ENCODE measurements at regions not wholly inside any gene's neighbourhood (a gene's known extent, or its start where the extent isn't known, plus 50 kb on each side); places are given as distances from the start of the nearest gene placed in this dataset.

DNA sequence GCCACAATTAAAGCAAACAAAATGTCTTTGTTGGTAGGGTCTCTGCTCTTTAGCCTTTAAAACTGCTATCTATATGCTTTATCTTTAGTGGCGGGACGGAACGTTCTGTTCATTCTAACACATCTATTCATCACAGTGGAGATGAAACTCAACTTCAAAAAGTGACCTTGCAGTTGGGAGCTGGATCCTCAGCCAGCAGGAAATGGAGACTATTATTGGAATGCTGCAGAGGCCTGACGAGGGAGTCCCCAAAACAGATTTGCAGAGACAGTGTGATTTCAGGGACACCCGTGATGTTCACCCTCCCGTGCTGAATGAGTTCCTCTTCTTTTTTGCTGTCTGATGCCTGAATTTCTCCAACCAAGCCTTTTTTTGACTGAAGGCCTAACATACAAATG, 306.0 kb upstream of the SHH start:
- no peak for ATAC-seq
- H3K36me3 ChIP-seq: no peaks in the 10 kb centered on the region
- no peak overlapping the region for H3K27ac ChIP-seq
- TF ChIP-seq, protein P1, sequence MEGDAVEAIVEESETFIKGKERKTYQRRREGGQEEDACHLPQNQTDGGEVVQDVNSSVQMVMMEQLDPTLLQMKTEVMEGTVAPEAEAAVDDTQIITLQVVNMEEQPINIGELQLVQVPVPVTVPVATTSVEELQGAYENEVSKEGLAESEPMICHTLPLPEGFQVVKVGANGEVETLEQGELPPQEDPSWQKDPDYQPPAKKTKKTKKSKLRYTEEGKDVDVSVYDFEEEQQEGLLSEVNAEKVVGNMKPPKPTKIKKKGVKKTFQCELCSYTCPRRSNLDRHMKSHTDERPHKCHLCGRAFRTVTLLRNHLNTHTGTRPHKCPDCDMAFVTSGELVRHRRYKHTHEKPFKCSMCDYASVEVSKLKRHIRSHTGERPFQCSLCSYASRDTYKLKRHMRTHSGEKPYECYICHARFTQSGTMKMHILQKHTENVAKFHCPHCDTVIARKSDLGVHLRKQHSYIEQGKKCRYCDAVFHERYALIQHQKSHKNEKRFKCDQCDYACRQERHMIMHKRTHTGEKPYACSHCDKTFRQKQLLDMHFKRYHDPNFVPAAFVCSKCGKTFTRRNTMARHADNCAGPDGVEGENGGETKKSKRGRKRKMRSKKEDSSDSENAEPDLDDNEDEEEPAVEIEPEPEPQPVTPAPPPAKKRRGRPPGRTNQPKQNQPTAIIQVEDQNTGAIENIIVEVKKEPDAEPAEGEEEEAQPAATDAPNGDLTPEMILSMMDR (IDR thresholded peaks at IDR 0.05): no peak
- H3K9me3 ChIP-seq: no peaks in the 10 kb centered on the region
- intact Hi-C loops (cut with DNase I): no loop called here
- no peaks in the 10 kb centered on the region for H3K27me3 ChIP-seq
- no peak overlapping the region for H3K4me3 ChIP-seq
- no peak for DNase-seq
- no peaks in the 10 kb centered on the region for H3K4me1 ChIP-seq

DNA sequence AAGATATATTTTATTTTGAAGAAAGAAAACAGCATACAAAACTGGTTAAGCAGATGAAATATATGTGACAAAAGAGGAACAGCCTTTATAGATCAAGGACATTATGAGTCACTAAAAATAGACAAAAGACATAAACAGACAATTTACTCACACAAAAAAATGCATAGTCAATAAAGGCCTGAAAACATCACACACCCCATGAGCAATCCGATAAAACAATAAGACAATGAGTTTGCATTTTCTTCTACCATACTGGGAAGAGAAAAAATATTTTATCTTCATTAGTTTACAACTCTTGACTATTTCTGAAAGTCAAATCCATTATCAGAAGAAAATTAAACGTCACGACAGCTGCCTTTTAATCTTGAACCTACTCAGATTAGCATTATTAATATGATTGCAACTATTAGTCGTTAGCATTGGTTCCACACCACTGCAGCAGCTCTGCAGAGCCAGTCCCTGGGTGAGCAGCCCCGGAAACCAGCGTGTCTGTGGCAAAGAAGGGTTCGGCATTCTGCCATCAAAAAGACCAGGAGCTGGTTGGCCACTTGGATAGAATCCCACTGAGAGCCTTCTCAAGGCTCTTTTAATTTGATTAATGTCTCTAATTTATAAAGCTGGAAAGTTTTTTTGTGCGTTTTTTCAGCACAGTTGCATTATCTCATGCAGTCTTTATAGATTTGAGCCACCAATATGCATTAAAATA, 305.4 kb upstream of the SHH start:
- intact Hi-C loops (cut with DNase I): no loop called here
- no peak overlapping the region for H3K4me3 ChIP-seq
- DNase-seq: no peak
- H3K9me3 ChIP-seq: no peaks in the 10 kb centered on the region
- no peaks in the 10 kb centered on the region for H3K27me3 ChIP-seq
- H3K4me1 ChIP-seq: no peaks in the 10 kb centered on the region
- no peak overlapping the region for H3K27ac ChIP-seq
- no peak for ATAC-seq
- TF ChIP-seq, protein P1 (IDR thresholded peaks at IDR 0.05): no peak
- no peaks in the 10 kb centered on the region for H3K36me3 ChIP-seq

DNA sequence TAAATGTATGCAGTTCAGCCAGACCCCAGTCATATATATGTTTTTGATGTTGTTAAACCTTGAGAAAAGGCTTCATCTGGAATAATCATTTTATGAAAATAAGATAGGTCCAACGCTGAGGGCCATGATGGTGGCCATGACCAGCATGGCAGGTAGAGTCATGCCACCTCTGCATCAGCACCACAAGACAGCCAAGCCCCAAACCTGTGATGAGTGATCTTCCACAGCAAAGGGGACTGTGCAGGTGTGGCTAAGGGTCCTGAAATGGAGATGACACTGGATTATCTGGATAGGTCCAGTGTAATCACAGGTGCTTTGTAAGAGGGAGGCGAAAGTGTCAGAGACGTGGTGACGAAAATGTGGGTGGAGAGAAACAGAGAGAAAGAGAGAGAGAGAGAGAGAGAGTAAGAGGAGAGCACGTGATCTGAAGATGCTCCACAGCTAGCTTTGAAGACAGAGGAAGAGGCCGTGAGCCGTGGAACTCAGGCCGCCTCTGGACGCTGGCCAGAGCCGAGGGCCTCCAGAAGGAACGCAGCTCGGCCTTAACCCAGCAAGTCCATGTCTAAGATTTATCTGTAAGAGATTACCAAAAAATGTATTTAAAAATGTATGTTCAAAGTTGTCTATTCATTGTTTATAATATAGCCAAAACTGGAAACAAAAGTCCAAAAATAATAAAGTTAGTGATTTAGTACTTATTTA, 304.4 kb upstream of the SHH start:
- intact Hi-C loops (cut with DNase I): no loop called here
- DNase-seq: no peak
- Histone ChIP-seq H3K27ac (no peak overlapping the region), H3K27me3 (no peaks in the 10 kb centered on the region), H3K36me3 (no peaks in the 10 kb centered on the region), H3K4me1 (no peaks in the 10 kb centered on the region), H3K9me3 (no peaks in the 10 kb centered on the region), H3K4me3 (no peak overlapping the region)
- ATAC-seq: no peak
- TF ChIP-seq, protein P1 (IDR thresholded peaks at IDR 0.05): no peak

DNA sequence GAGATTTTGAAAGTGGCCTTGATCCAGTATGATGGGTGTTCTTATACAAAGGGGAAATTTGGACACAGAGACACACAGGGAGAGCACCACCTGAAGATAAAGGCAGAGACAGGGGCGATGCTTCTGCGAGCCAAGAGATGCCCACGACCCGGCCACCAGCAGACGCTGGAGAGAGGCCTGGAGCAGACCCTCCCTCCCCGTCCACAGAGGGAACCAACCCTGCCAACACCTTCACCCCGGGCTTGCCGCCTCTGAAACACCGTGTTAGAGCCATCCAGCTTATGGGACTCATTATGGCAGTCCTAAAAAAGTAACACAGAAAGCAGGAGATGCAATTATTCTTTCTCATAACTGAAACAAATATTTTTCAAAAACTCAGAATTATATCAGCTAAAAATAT, 303.3 kb upstream of the SHH start:
- no peaks in the 10 kb centered on the region for H3K36me3 ChIP-seq
- no peaks in the 10 kb centered on the region for H3K4me1 ChIP-seq
- intact Hi-C loops (cut with DNase I): no loop called here
- DNase-seq (no peak), ATAC-seq (no peak)
- TF ChIP-seq, protein P1 (IDR thresholded peaks at IDR 0.05): no peak
- H3K9me3 ChIP-seq: no peaks in the 10 kb centered on the region
- H3K27me3 ChIP-seq: no peaks in the 10 kb centered on the region
- no peak overlapping the region for H3K27ac ChIP-seq
- H3K4me3 ChIP-seq: no peak overlapping the region

DNA sequence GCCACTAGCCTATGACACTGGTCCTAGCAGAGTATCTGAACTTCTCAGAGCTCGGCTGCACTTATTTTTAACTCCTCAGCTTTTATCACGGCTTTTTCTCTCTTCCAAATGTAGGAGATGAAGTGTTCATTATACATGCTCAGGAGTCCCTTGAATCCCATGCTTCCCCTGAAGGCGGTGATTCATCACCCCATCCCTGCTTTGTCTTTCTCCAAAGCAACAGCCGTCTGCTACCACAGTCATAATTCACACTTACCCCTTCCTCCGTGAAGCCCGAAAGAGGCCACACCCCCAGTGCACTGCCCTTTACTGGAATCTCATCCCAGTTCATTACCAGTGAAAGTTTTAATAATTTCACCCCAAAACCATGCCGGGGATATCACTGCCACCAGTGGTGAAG, 301.5 kb upstream of the SHH start:
- TF ChIP-seq, protein P1 (IDR thresholded peaks at IDR 0.05): no peak
- DNase-seq (no peak), ATAC-seq (no peak)
- no peaks in the 10 kb centered on the region for H3K9me3 ChIP-seq
- H3K27ac ChIP-seq: no peak overlapping the region
- intact Hi-C loops (cut with DNase I): no loop called here
- no peak overlapping the region for H3K4me3 ChIP-seq
- H3K36me3 ChIP-seq: no peaks in the 10 kb centered on the region
- H3K27me3 ChIP-seq: no peaks in the 10 kb centered on the region
- H3K4me1 ChIP-seq: no peaks in the 10 kb centered on the region

All from left lung (tissue), 4 donors.